GM21447 (cell line): ENCODE measurements at regions not wholly inside any gene's neighbourhood (a gene's known extent, or its start where the extent isn't known, plus 50 kb on each side); places are given as distances from the start of the nearest gene placed in this dataset.
"Not testable (repeated sequence)": the region's sequence is repeated elsewhere in the genome, so short reads cannot be mapped to it uniquely, and the experiment has no call there.

Source experiments
- ATAC-seq: cut with Tn5 transposase; IDR thresholded peaks from one replicate; pipeline ENCODE4 v1.9.1; 2021; ENCODE audit not compliant: unreplicated experiment

DNA sequence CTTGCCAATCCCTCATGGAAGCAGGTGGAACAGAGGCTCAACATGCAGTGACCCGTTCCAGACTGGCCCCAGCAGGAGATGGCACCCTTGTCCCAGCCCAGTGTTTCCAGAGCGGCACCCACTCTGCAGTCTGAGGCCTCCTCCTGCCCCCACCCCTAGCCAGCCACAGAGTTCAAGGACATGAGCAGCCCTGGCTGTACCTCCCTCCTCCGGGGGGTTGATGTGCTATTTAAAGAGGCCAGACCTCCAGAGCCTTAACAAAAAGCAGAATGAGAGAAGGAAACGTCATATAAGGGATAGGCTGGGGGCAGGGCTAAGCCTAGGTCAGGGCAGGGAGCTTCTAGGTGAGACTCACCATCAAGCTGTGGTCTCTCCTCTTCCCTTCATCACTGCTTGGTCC lies 115.7 kb upstream of the NANOS1 start:
- no peak for ATAC-seq

DNA sequence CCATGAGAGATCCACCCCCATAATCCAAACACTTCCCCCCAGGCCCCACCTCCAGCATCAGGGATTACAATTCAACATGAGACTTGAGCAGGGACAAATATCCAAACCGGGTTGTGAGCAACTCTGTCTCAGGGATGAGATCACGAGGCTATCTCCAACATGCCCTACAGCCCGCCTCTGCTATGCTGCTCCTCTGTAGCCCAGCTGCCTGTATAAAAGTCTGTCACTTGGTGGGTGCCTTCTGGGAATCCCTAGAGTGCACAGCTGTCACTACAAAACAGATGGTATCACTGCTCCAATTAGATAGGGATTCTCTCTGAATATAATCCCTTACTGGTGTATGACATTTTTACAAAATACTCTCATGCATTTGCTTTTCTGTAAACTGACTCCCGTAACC lies 114.9 kb upstream of the NANOS1 start:
- no peak for ATAC-seq

DNA sequence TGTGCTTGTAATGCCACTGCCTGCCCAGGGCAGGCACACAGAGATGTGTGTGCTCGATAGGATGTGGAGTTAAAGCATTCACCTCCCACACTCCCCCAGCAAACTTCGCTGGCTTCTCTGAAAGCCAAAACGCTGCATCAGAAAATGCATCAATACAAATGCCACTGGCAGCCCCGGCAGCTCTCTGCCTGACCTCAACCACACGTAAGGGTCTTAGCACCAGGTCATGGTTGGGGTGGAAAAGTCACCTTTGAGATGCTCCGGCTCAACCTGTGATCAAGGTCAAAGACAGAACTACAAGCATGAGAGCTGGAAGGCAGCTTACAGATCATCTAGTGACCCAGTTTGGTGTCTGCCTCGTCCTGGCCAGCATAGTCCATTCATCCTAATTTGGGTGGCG lies 114.4 kb upstream of the NANOS1 start:
- no peak for ATAC-seq

DNA sequence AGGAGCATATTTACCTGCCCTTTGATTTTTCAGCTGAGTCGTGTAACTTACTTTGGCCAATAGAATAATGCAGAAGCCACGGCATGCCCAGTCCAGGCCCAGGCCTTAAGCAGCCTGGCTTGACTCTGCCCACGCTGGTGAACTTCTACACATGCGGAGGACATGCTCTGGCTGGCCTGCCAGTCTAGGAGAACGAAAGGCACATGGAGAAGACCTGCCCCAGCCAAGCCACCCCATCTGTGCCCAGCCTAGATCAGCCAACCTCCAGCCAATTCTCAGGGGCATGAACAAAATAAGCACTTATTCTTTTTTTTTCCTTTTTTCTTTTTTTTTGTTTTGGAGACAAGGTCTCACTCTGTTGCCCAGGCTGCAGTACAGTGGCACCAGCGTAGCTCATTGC lies 112.7 kb upstream of the NANOS1 start:
- no peak for ATAC-seq

GRCh38 chr10:118917701-118918100 lies 111.8 kb upstream of the NANOS1 start:
- ATAC-seq: no peak

- no peak for ATAC-seq
Observed at GRCh38 chr10:118918116-118918515, 111.4 kb upstream of the NANOS1 start.

- no peak for ATAC-seq
Observed at GRCh38 chr10:118918587-118918986, 110.9 kb upstream of the NANOS1 start.

DNA sequence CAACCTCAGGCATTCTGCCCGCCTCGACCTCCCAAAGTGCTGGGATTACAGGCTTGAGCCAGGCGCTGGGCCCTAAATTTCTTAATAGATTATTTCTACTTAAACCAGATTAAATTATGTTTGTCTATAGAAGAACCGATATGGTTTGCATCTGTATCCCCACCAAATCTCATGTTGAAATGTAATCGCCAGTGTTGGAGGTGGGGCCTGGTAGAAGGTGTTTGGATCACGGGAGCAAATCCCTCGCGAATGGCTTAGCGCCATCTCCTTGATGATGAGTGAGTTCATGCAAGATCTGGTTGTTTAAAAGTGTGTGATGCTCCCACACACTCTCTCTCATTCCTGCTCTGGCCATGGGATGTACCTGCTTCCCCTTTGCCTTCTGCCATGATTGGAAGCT lies 109.3 kb upstream of the NANOS1 start:
- no peak for ATAC-seq

DNA sequence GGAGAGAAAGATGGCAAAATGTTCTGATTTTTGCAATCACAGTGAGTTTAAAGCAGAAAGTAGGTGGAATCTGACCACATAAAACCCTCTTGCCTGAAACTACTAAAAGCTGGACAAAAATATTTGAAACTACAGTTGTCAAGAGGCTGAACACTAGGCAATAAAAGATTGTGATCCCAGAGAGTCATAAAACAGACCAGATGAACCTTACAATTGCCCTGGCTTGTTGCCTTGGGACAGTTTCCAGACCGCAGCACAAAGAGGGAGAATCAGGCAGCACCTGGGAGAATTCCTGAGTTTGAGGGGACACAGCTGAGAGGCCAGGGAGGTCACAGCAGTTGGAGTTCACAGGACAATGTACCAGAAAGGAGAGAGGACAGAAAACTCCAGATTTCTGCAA lies 107.3 kb upstream of the NANOS1 start:
- no peak for ATAC-seq

DNA sequence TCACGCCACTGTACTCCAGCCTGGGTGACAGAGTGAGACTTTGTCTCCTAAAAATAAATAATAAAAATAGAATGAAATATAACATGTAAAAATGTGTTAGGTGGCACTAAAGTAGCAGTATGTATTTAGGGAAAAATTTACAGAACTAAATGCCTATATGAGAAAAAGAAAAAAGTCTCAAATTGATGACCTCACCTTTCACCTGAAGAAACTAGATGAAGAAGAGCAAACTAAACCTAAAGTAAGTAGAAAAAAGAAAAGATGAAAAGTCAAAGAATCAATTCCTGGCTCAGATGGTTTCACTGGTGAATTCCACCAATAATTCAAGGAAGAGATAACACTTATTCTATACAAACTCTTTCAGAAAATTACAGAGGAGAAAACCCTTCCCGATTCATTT lies 106.5 kb upstream of the NANOS1 start:
- ATAC-seq: no peak

- ATAC-seq: no peak
Observed at GRCh38 chr10:118924493-118924892, 105.0 kb upstream of the NANOS1 start.

- no peak for ATAC-seq
Observed at GRCh38 chr10:118925404-118926071, 104.0 kb upstream of the NANOS1 start.

- no peak for ATAC-seq
Observed at GRCh38 chr10:118926072-118926417, 103.5 kb upstream of the NANOS1 start.

GRCh38 chr10:118926441-118926840 lies 103.1 kb upstream of the NANOS1 start:
- no peak for ATAC-seq

GRCh38 chr10:118926903-118927302 lies 102.6 kb upstream of the NANOS1 start:
- no peak for ATAC-seq

- ATAC-seq: no peak
Observed at GRCh38 chr10:118927321-118927720, 102.2 kb upstream of the NANOS1 start.

GRCh38 chr10:118930614-118931013 lies 98.9 kb upstream of the NANOS1 start:
- ATAC-seq: no peak

DNA sequence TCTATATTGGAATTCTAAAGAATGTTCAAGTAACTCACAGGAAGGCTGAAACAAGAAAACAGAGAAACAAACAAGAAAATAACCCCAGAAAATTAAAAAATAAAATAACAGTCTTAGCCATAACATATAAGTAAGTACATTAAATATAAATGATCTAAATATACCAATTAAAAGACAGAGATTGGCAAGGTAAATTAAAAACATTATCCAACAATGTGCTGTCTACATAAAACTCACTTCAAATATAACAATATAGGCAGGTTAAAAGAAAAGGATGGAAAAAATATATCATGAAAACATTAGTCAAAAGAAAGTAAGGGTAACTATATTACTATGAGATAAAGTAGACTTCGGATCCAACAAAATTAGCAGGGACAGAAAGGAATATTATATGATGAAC lies 98.1 kb upstream of the NANOS1 start:
- no peak for ATAC-seq

DNA sequence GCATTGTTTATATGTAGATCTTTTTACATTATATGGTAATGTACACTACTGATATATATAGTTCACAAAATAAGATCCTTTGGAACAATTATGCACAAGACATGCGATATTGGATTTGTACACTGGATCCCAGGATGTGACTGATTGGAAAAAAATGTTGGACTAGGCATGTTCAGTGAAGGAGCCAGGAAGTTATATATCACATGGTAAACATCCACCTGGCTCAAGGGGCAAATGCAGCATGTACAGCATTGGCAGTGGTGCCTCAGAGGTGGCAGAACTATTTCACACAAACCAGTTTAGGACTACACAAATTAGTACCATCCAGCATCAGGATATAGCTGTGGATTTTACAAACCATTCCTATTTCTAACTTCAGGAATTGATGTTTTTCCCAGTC lies 97.4 kb upstream of the NANOS1 start:
- ATAC-seq: not testable (repeated sequence)

DNA sequence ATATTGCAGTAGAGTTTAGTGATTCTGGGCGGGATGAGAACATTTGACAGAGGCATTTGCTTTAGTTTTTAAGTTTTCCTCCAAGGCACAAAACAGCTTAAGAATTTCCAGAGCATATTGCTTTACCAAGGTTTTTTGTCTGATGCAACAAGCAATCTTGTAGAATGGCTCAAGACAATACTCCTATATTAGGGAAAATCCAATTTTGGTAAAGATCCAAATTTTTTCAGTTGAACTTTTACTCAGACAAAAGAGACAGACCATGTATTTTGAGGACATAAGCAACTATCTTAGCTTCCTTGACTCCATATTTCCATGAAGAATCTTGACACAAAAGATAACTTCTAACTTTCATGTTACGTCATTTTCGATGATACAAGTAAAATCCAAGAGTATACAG lies 92.3 kb upstream of the NANOS1 start:
- ATAC-seq: no peak

DNA sequence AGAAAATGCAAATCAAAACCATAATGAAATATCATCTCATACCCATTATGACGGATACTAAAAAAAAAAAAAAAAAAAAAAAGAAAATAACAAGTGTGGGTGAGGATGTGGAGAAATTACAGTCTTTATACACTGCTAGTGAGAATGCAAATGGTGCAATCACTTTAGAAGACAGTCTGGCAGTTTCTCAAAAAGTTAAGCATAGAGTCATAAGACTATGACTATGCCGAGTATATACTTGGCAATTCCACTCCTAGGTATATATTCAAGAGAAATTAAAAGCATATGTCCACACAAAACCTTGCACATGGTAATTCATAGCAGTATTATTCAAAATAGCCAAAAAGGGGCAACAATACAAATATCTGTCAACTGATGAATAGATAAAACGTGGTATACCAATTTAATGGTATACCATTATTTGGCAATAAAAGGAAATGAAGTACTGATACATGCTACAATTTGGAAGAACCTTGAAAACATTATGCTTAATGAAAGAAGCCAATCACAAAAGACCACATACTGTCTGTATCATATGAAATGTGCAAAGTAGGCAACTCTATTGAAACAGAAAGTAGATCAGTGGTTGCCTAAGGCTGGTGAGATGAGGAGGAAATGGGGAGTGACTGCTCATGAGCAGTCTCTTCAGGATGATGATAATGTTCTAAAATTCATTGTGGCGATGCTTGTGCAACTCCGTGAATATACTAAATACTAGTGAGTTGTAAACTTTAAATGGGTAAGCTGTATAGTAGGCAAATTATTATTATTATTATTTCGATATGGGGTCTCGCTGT lies 90.1 kb upstream of the NANOS1 start:
- ATAC-seq: no peak

DNA sequence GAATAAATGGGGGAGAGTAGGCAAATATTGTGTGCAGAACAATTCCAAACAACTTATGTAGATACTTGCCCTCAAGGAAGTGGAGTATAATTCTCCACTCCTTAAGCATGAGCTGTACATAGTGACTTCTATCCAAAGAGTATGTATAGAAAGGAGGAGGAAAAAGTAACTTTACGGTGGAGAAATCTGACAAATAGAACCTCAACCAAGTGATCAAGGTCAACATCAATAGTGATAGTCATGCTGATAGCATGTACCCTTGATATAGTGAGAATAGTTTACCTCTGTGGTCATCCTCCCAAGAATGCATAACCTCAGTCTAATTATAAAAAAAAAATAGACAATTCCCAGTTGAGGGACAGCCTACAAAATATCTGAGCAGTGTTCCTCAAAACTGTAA lies 89.1 kb upstream of the NANOS1 start:
- ATAC-seq: no peak

- ATAC-seq: no peak
Observed at GRCh38 chr10:118943253-118943652, 86.3 kb upstream of the NANOS1 start.
